ENCODE measurements at regions not wholly inside any gene's neighbourhood (a gene's known extent, or its start where the extent isn't known, plus 50 kb on each side); places are given as distances from the start of the nearest gene placed in this dataset.

DNA sequence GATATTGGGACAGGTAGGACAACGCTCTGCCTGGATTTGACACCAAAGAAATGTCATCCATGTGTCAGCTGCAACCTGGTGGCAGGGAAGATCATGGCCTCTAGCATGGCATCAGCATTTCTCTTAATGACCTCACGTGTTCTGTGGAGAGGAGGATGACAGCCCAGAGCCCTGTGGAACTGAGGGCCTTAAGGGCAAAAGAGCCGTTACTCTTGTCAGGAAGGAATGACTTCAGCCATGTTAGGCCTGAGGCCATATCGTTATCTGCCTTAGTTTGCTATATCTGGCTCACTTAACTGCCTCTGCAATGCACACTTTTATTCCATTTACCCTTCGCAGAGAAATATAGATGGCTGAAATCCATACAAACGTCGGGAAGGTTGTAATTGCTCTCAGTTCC is 83.2 kb upstream of the PBX1 start:
- TF ChIP-seq, protein P1, sequence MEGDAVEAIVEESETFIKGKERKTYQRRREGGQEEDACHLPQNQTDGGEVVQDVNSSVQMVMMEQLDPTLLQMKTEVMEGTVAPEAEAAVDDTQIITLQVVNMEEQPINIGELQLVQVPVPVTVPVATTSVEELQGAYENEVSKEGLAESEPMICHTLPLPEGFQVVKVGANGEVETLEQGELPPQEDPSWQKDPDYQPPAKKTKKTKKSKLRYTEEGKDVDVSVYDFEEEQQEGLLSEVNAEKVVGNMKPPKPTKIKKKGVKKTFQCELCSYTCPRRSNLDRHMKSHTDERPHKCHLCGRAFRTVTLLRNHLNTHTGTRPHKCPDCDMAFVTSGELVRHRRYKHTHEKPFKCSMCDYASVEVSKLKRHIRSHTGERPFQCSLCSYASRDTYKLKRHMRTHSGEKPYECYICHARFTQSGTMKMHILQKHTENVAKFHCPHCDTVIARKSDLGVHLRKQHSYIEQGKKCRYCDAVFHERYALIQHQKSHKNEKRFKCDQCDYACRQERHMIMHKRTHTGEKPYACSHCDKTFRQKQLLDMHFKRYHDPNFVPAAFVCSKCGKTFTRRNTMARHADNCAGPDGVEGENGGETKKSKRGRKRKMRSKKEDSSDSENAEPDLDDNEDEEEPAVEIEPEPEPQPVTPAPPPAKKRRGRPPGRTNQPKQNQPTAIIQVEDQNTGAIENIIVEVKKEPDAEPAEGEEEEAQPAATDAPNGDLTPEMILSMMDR (IDR thresholded peaks at IDR 0.05), result no peak
- TF ChIP-seq POLR2A (IDR thresholded peaks at IDR 0.05), result no peak

All from heart left ventricle (tissue), 13 donors.